Lower leg skin (tissue), 3 donors: ENCODE measurements at regions not wholly inside any gene's neighbourhood (a gene's known extent, or its start where the extent isn't known, plus 50 kb on each side); places are given as distances from the start of the nearest gene placed in this dataset.

Source experiments
- CTCF ChIP-seq, 3 donors: fragments of 450-650 bp; IDR thresholded peaks; one replicate each; pipeline ENCODE4 v1.5.1; 2016; ENCODE audit warnings: antibody characterized with exemption in 3 of 3, mild to moderate bottlenecking in 3 of 3, moderate library complexity in 2 of 3
- POLR2A ChIP-seq, 2 donors: fragments of 450-650 bp; IDR thresholded peaks; one replicate each; pipeline ENCODE4 v1.6.1; 2016 to 2017; ENCODE audit warnings: antibody characterized with exemption in 2 of 2, mild to moderate bottlenecking in 1 of 2, moderate library complexity in 1 of 2

- TF ChIP-seq CTCF (IDR thresholded peaks at IDR 0.05) (no peak), POLR2A (IDR thresholded peaks at IDR 0.05) (no peak)
These were observed 473.7 kb downstream of the GBA3 start for GRCh38 chr4:23166407-23166806.
